Keratinocyte (primary cell): ENCODE measurements at regions not wholly inside any gene's neighbourhood (a gene's known extent, or its start where the extent isn't known, plus 50 kb on each side); places are given as distances from the start of the nearest gene placed in this dataset.

ENCODE experiments used
- DNase-seq: peaks from one replicate; pipeline ENCODE4 v3.0.0-alpha.2; 2011; ENCODE audit warnings: low read depth, missing footprints, low spot score
- FAIRE-seq: peaks from 2 replicates; lab custom pipeline; 2011; peaks lifted over from hg19 to GRCh38; lab: Jason Lieb, UNC
- H2AFZ ChIP-seq: 2 replicates; pipeline ENCODE4 v1.6.0; 2012; ENCODE audit warnings: low read length, control low read depth, inconsistent platforms; ENCODE audit not compliant: control insufficient read depth
- H3K27ac ChIP-seq: 2 replicates; pipeline ENCODE4 v1.5.1; 2011; ENCODE audit warnings: low read length; ENCODE audit not compliant: control insufficient read depth, insufficient read depth
- H3K27me3 ChIP-seq: 3 replicates; pipeline ENCODE4 v1.6.0; 2011; ENCODE audit warnings: low read length; ENCODE audit not compliant: control insufficient read depth, insufficient read depth; ENCODE audit errors: extremely low read depth
- H3K36me3 ChIP-seq, 2 experiments: 2 replicates in 1 of 2; 3 replicates in 1 of 2; pipeline ENCODE4 v1.5.1; 2011; ENCODE audit warnings: low read length in 2 of 2, mild to moderate bottlenecking in 1 of 2; ENCODE audit not compliant: control insufficient read depth in 2 of 2, insufficient read depth in 2 of 2; ENCODE audit errors: extremely low read depth in 1 of 2
- H3K4me1 ChIP-seq: 3 replicates; pipeline ENCODE4 v1.5.1; 2011; ENCODE audit warnings: low read length; ENCODE audit not compliant: control insufficient read depth, insufficient read depth; ENCODE audit errors: extremely low read depth
- H3K4me2 ChIP-seq: 3 replicates; pipeline ENCODE4 v1.6.0; 2011; ENCODE audit warnings: low read depth, low read length; ENCODE audit not compliant: control insufficient read depth, insufficient read depth; ENCODE audit errors: extremely low read depth
- H3K4me3 ChIP-seq, 3 experiments: fragments of 200-600 bp in 1 of 3; sonication (generic) in 1 of 3; 2 replicates in 2 of 3; 3 replicates in 1 of 3; pipeline ENCODE4 v1.5.1; 2011 to 2016; ENCODE audit warnings: low read length in 3 of 3, mild to moderate bottlenecking in 3 of 3, control low read depth in 2 of 3, inconsistent platforms in 1 of 3, low read depth in 1 of 3, mixed read lengths in 1 of 3, mixed run types in 1 of 3, moderate library complexity in 1 of 3; ENCODE audit not compliant: control insufficient read depth in 2 of 3, insufficient read depth in 2 of 3; ENCODE audit errors: extremely low read depth in 1 of 3
- H3K79me2 ChIP-seq: 2 replicates; pipeline ENCODE4 v1.6.0; 2012; ENCODE audit warnings: low read length; ENCODE audit not compliant: control insufficient read depth, insufficient read depth
- H3K9ac ChIP-seq: 3 replicates; pipeline ENCODE4 v1.6.0; 2011; ENCODE audit warnings: low read length; ENCODE audit not compliant: control insufficient read depth, insufficient read depth; ENCODE audit errors: extremely low read depth
- H3K9me1 ChIP-seq: 3 replicates; pipeline ENCODE4 v1.6.0; 2011; ENCODE audit warnings: low read length; ENCODE audit not compliant: control insufficient read depth, insufficient read depth; ENCODE audit errors: extremely low read depth
- H3K9me3 ChIP-seq: 2 replicates; pipeline ENCODE4 v1.5.1; 2012; ENCODE audit warnings: low read depth, low read length; ENCODE audit not compliant: control insufficient read depth
- H4K20me1 ChIP-seq: 3 replicates; pipeline ENCODE4 v1.6.0; 2011; ENCODE audit warnings: low read length; ENCODE audit not compliant: control insufficient read depth, insufficient read depth; ENCODE audit errors: extremely low read depth
- CTCF ChIP-seq, 3 experiments: IDR thresholded peaks in 1 of 3; conservative IDR thresholded peaks in 1 of 3; optimal IDR thresholded peaks in 1 of 3; 2 replicates in 2 of 3; 3 replicates in 1 of 3; pipeline versions ENCODE3 to v1.5.1; 2011; ENCODE audit warnings: low read length in 3 of 3, mild to moderate bottlenecking in 3 of 3, moderate library complexity in 2 of 3, control low read depth in 1 of 3, inconsistent platforms in 1 of 3; ENCODE audit not compliant: insufficient read depth in 2 of 3; ENCODE audit errors: extremely low read depth in 1 of 3
- EZH2 ChIP-seq: IDR thresholded peaks from one replicate; pipeline ENCODE4 v1.6.1; 2012; ENCODE audit warnings: inconsistent platforms, mild to moderate bottlenecking, low read length, moderate library complexity
- dilution Hi-C: fragments of 300-500 bp; cut with MboI; formaldehyde crosslinking; loops from one replicate; pipeline ENCODE4 v1.7.0; 2020; ENCODE audit warnings: low sequenced_read_pairs; ENCODE audit not compliant: extremely low pct_ligation_motif_present

- FAIRE-seq = no peak
- dilution Hi-C loops = no loop called here
These were observed 191.9 kb downstream of the CD83 start for GRCh38 chr6:14309516-14309915.

GRCh38 chr6:14309951-14310445 is 192.4 kb downstream of the CD83 start:
- Histone ChIP-seq H3K4me2 (no peak overlapping the region), H3K9me3 (no peaks in the 10 kb centered on the region), H3K4me1 (peaks cover 8% of the 10 kb centered on the region), H3K79me2 (no peaks in the 10 kb centered on the region), H2AFZ (no peak overlapping the region), H3K9ac (no peak overlapping the region), H4K20me1 (no peaks in the 10 kb centered on the region), H3K4me3 (no peak overlapping the region), H3K27me3 (no peaks in the 10 kb centered on the region), H3K27ac (no peak overlapping the region), H3K36me3 (no peaks in the 10 kb centered on the region), H3K9me1 (no peaks in the 10 kb centered on the region)
- no peak for DNase-seq
- FAIRE-seq = no peak
- dilution Hi-C loops = no loop called here
- TF ChIP-seq EZH2 (no peak), CTCF (optimal IDR thresholded peaks at IDR 0.05 in 1 of 3, IDR thresholded peaks at IDR 0.05 in 1 of 3, conservative IDR thresholded peaks at IDR 0.05 in 1 of 3; ENCODE audit: extremely low read depth in 1 of 3, insufficient read depth in 2 of 3, low read length in 3 of 3) (no peak)

More at GRCh38 chr6:14309516-14309915, 191.9 kb downstream of the CD83 start:
- no peak overlapping the region for H2AFZ ChIP-seq
- H3K9me1 ChIP-seq = no peaks in the 10 kb centered on the region
- no peak overlapping the region for H3K9ac ChIP-seq
- no peak overlapping the region for H3K27ac ChIP-seq
- no peaks in the 10 kb centered on the region for H3K79me2 ChIP-seq
- H3K4me1 ChIP-seq = peaks cover 13% of the 10 kb centered on the region
- H3K4me2 ChIP-seq = no peak overlapping the region
- H3K9me3 ChIP-seq = no peaks in the 10 kb centered on the region
- H3K27me3 ChIP-seq = no peaks in the 10 kb centered on the region
- H3K4me3 ChIP-seq = no peak overlapping the region
- no peak for DNase-seq
- no peaks in the 10 kb centered on the region for H4K20me1 ChIP-seq
- TF ChIP-seq CTCF (optimal IDR thresholded peaks at IDR 0.05 in 1 of 3, IDR thresholded peaks at IDR 0.05 in 1 of 3, conservative IDR thresholded peaks at IDR 0.05 in 1 of 3; ENCODE audit: extremely low read depth in 1 of 3, insufficient read depth in 2 of 3, low read length in 3 of 3) = no peak
- no peaks in the 10 kb centered on the region for H3K36me3 ChIP-seq
